ENCODE measurements at regions not wholly inside any gene's neighbourhood (a gene's known extent, or its start where the extent isn't known, plus 50 kb on each side); places are given as distances from the start of the nearest gene placed in this dataset.

DNA sequence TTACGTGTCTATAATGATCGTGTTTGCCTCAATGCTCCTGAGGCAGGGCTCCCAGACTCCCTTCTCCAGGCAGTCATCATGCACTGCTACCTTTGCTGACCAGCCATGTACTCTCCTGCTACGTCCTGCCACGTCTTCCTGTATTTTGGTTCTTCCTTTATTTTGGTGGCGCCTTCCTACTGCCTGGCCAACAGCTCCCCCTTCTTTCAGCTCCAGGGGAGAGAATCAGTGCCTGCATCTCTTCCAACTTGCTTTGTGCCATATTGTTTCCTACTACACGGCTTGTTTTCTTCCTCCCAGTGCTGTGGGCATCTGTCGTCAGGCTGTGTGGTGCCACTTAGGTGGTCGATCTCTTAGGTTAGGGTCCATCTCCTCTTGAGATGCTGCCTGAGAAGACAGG lies 96.2 kb downstream of the FGF9 start:
- no peak overlapping the region for H3K23ac ChIP-seq (ENCODE audit: low read depth, low read length)
- H3K79me1 ChIP-seq (ENCODE audit: low read depth in 1 of 2, low read length in 2 of 2), result no peaks in the 10 kb centered on the region
- H3K4me2 ChIP-seq (ENCODE audit: low read depth, low read length), result no peak overlapping the region
- H3K36me3 ChIP-seq (ENCODE audit: control insufficient read depth, insufficient read depth, low read length), result no peaks in the 10 kb centered on the region
- H3K56ac ChIP-seq (ENCODE audit: extremely low read depth, insufficient read depth, low read length), result no peak overlapping the region
- no peak overlapping the region for H4K91ac ChIP-seq (ENCODE audit: insufficient read depth, low read depth, low read length)
- in situ Hi-C loops (cut with MboI; ENCODE audit: low sequenced_read_pairs), result no loop called here
- no peak overlapping the region for H3K18ac ChIP-seq (ENCODE audit: low read depth, low read length)
- H2BK120ac ChIP-seq (ENCODE audit: low read depth, low read length), result no peak overlapping the region
- CTCF ChIA-PET, result no interaction called here
- dilution Hi-C loops (cut with HindIII; ENCODE audit: low sequenced_read_pairs, unreplicated experiment), result no loop called here
- H4K5ac ChIP-seq (ENCODE audit: low read depth, low read length), result no peak overlapping the region
- H3K4me1 ChIP-seq (ENCODE audit: control insufficient read depth, insufficient read depth, low read length), result no peaks in the 10 kb centered on the region
- DNase-seq, result no peak
- peaks cover 2% of the 10 kb centered on the region; the same call in 1 of the 2 replicates for H3K27me3 ChIP-seq (ENCODE audit: control insufficient read depth, insufficient read depth, low read length)
- H2AK9ac ChIP-seq (replicated peaks; ENCODE audit: low read depth, low read length, poor library complexity), result no peak overlapping the region
- intact Hi-C loops (cut with micrococcal nuclease), result loop anchor here (10.0 kb wide), 1 partner anchor 508 kb away; no protein-coding TSS in a partner anchor
- no peak overlapping the region for H3K4me3 ChIP-seq (ENCODE audit: insufficient read depth, low read depth, low read length)
- peaks cover 2% of the 10 kb centered on the region; the same call in 1 of the 2 replicates for H3K9me3 ChIP-seq (ENCODE audit: control insufficient read depth, insufficient read depth, low read length)
- no peak overlapping the region for H2BK15ac ChIP-seq (ENCODE audit: low read depth, low read length)
- no peaks in the 10 kb centered on the region for H4K20me1 ChIP-seq (ENCODE audit: insufficient read depth, low read length)
- POLR2A ChIA-PET (ENCODE audit: unreplicated experiment), result no interaction called here
- no peak overlapping the region for H2AK5ac ChIP-seq (ENCODE audit: low read depth, low read length)
- BruUV-seq (replicated peaks), result no TSS peak
- H4K8ac ChIP-seq (ENCODE audit: low read depth in 2 of 2, low read length in 2 of 2), result no peak overlapping the region
- peak overlapping the region; percentile 59 for H2AFZ ChIP-seq (replicated peaks; ENCODE audit: low read length, poor library complexity)
- H3K27ac ChIP-seq (ENCODE audit: insufficient read depth, low read length), result no peak overlapping the region
- no peak for ATAC-seq (ENCODE audit: low read depth)
- H3K9me1 ChIP-seq (ENCODE audit: insufficient read depth, low read length), result no peaks in the 10 kb centered on the region
- no peak overlapping the region for H3K14ac ChIP-seq (replicated peaks; ENCODE audit: low read depth, low read length)
- no peak for TF ChIP-seq CHD1 (IDR thresholded peaks at IDR 0.05; ENCODE audit: low read depth, low read length)
- TF ChIP-seq CEBPB (IDR thresholded peaks at IDR 0.05; ENCODE audit: low read depth, low read length), result no peak
- TF ChIP-seq BHLHE40 (IDR thresholded peaks at IDR 0.05; ENCODE audit: low read depth, low read length), result no peak
- TF ChIP-seq SMC3 (IDR thresholded peaks at IDR 0.05; ENCODE audit: low read depth, low read length), result no peak
- TF ChIP-seq POLR2A (IDR thresholded peaks at IDR 0.05; ENCODE audit: low read depth, low read length), result no peak
- no peak for TF ChIP-seq MXI1 (IDR thresholded peaks at IDR 0.05; ENCODE audit: borderline replicate concordance, low read depth, low read length)
- TF ChIP-seq, protein P1, sequence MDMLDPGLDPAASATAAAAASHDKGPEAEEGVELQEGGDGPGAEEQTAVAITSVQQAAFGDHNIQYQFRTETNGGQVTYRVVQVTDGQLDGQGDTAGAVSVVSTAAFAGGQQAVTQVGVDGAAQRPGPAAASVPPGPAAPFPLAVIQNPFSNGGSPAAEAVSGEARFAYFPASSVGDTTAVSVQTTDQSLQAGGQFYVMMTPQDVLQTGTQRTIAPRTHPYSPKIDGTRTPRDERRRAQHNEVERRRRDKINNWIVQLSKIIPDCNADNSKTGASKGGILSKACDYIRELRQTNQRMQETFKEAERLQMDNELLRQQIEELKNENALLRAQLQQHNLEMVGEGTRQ (IDR thresholded peaks at IDR 0.05; ENCODE audit: low read depth, low read length), result no peak
- TF ChIP-seq, protein P2, sequence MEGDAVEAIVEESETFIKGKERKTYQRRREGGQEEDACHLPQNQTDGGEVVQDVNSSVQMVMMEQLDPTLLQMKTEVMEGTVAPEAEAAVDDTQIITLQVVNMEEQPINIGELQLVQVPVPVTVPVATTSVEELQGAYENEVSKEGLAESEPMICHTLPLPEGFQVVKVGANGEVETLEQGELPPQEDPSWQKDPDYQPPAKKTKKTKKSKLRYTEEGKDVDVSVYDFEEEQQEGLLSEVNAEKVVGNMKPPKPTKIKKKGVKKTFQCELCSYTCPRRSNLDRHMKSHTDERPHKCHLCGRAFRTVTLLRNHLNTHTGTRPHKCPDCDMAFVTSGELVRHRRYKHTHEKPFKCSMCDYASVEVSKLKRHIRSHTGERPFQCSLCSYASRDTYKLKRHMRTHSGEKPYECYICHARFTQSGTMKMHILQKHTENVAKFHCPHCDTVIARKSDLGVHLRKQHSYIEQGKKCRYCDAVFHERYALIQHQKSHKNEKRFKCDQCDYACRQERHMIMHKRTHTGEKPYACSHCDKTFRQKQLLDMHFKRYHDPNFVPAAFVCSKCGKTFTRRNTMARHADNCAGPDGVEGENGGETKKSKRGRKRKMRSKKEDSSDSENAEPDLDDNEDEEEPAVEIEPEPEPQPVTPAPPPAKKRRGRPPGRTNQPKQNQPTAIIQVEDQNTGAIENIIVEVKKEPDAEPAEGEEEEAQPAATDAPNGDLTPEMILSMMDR (conservative IDR thresholded peaks at IDR 0.05; ENCODE audit: low read depth, low read length), result no peak
- no peak for TF ChIP-seq MAZ (IDR thresholded peaks at IDR 0.05; ENCODE audit: borderline replicate concordance, low read depth, low read length)
- TF ChIP-seq FOS (IDR thresholded peaks at IDR 0.05; ENCODE audit: low read depth, low read length), result no peak
- TF ChIP-seq RCOR1 (IDR thresholded peaks at IDR 0.05; ENCODE audit: insufficient replicate concordance, low read length), result no peak
- TF ChIP-seq RAD21 (IDR thresholded peaks at IDR 0.05; ENCODE audit: low read length), result no peak
- no peak for TF ChIP-seq RFX5 (IDR thresholded peaks at IDR 0.05; ENCODE audit: low read depth, low read length)
- TF ChIP-seq MAFK (IDR thresholded peaks at IDR 0.05; ENCODE audit: low read depth, low read length), result no peak
- H3K4ac ChIP-seq (ENCODE audit: low read depth, low read length), result no peak overlapping the region
- 78% methylated on average over 3 of the region's 8 CpGs; no CpG with 5 or more reads in 1 of the 2 experiments for WGBS, 2 experiments (ENCODE audit: extremely low coverage in 2 of 2, insufficient read length in 1 of 2)
- no peak overlapping the region for H2BK20ac ChIP-seq (ENCODE audit: low read depth, low read length)
- H3K9ac ChIP-seq (ENCODE audit: low read depth, low read length), result no peak overlapping the region
- H2BK5ac ChIP-seq (ENCODE audit: low read depth, low read length, poor library complexity, severe bottlenecking), result no peak overlapping the region
